Suppressor macrophage (primary cell): ENCODE measurements at regions not wholly inside any gene's neighbourhood (a gene's known extent, or its start where the extent isn't known, plus 50 kb on each side); places are given as distances from the start of the nearest gene placed in this dataset.
"Not testable (repeated sequence)": the region's sequence is repeated elsewhere in the genome, so short reads cannot be mapped to it uniquely, and the experiment has no call there.

ENCODE experiments used
- DNase-seq, 4 experiments: peaks; one replicate each; pipeline ENCODE4 v3.0.0-alpha.2; 2020 to 2022

DNA sequence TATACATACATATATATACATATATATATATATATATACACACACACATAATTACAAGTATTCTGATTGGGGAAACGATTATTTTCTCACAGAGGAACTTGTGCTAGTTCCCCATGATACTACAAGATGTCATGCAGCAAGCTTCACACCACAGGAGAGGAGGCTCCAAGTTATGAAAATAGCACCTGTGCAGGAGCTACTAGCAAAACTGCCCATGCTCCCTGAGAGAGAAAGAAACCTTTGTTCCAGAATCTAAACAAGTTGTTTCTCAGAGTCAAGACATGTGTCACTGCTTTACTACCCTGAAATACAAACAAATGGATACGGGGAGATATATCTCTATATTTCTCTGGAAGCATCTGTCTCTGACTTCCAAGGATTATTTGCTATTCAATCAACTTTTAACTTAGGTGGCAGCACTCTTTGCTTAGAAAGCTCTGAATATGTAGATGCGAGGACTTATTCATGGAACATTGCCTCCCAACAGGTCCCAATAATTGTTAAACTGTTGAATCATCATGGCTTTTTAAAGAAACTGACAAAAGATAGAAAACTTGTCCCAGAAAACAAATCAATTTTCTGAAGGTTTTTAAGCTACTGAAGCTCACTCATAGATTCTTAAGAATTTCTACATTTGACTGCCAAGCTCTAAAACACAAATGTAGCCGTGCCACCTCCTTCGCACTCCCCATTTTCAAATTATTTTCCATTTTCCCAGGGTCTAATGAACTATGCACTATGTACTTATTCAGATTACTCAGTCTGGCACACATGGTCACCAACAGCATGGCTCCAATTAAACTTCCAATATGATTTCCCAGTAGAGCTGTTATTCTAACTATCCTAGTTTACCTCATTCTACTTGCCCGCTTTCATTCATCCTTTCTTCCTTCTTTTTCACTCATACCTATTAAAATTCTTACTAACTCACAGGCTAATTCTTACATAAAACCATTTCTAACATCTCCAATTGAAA, 929.1 kb downstream of the LTN1 start:
- no peak for DNase-seq

GRCh38 chr21:28052956-28053355, 939.7 kb downstream of the LTN1 start:
- not testable (repeated sequence) for DNase-seq

GRCh38 chr21:28051649-28052048, 941.0 kb downstream of the LTN1 start:
- peak; percentile 3 to 47 (median 34) for DNase-seq

GRCh38 chr21:28035692-28036091, 957.0 kb downstream of the LTN1 start:
- DNase-seq, result not testable (repeated sequence)

DNA sequence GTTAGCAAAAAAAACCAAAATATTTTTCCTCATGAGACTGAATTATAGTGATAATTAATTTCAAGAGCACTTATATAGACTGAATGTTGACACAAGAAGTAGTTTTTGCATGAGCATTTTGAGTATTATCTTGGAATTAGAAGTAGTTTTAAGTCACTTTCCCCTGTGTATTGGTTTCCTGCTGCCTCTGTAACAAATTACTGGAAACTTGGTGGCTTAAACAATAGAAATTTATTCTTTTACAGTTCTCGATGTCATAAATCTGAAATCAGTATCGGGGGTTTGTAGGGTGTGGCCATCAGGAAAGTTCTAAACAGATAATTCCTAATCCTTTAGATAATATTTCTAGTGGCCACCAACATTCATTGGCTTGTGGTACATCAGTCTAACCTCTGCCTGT, 957.8 kb downstream of the LTN1 start:
- not testable (repeated sequence) for DNase-seq

- not testable (repeated sequence) for DNase-seq
Observed at GRCh38 chr21:28034334-28034733, 958.3 kb downstream of the LTN1 start.

- not testable (repeated sequence) for DNase-seq
Observed at GRCh38 chr21:28032652-28033051, 960.0 kb downstream of the LTN1 start.

GRCh38 chr21:28031066-28031465, 961.6 kb downstream of the LTN1 start:
- DNase-seq, result not testable (repeated sequence)

GRCh38 chr21:28025111-28025510, 967.6 kb downstream of the LTN1 start:
- no peak for DNase-seq

GRCh38 chr21:28018741-28019669, 973.7 kb downstream of the LTN1 start:
- DNase-seq, result no peak

DNA sequence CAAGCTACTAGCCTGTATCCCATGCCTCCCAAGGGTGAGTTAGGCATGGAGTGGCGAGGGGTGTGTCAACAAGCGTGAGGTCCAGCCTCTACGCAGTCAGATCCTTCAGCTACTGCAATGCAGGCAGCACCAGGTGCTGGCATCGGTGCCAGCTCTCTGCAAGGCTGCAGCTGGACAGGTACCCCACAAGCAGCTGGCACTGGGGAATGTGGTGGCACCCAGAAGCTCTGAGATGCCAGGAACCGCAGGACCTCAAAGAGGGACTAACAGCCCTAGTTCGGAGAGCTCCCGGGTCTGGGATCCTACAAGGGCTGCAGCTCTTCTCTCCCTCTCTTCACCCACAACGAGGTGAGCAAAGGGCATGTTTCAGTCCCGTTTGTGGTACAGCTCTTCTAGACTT, 974.5 kb downstream of the LTN1 start:
- no peak for DNase-seq

DNA sequence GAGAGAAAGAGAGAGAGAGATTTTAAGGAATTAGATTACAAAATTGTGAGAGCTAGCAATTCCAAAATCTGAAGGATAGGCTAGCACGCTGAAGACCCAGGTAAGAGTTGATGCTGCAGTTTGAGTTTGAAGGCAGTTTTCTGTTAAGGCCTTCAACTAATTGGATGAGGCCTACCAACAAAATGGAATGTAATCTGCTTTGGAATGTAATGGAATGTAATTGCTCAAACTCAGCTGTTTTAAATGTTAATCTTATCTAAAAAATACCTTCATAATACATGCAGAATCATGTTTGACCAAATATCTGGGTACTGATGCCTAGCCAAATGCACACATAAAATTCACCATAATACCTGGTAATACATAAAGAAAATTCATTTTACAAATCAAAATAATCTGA, 976.1 kb downstream of the LTN1 start:
- DNase-seq, result no peak

DNA sequence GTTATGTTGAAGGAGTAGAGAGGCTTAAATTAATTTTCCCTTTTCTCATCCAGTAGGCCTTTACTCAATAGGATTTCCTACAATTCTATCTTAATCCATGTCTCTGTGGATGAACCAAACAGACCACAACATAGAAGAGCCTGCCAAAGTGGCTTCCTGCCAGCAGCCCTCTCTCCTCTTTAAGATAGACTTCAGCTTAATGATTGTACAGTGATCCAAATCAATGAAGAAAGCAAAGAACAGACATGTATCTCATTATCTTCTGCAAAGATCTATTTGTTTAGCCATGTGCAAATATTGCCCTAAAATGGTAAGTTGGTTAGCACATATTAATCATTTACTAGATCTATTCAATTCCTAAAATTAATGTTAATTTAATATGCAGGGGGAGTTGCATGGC, 979.6 kb downstream of the LTN1 start:
- DNase-seq, result not testable (repeated sequence)

GRCh38 chr21:28011970-28012369, 980.7 kb downstream of the LTN1 start:
- not testable (repeated sequence) for DNase-seq

DNA sequence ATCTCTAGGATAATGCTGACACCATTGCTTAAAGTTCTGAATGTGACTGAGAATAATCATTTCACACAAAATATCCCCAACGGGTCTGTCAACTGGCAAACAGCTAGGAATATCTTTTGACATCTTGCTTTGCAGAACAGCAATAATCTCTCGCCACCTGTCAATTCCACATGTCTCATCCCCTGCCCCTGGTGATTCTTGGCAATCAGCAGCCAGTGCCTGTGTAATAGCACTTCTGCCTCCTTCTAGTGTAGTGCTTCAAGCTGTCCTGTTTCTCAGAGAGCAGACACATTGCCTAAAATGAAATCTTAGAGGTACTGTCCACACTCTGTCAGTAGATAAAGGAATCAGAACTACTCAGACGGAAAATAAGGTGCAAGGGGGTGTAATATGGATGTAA, 984.4 kb downstream of the LTN1 start:
- not testable (repeated sequence) for DNase-seq

GRCh38 chr21:28003627-28004026, 989.0 kb downstream of the LTN1 start:
- DNase-seq, result not testable (repeated sequence)

DNA sequence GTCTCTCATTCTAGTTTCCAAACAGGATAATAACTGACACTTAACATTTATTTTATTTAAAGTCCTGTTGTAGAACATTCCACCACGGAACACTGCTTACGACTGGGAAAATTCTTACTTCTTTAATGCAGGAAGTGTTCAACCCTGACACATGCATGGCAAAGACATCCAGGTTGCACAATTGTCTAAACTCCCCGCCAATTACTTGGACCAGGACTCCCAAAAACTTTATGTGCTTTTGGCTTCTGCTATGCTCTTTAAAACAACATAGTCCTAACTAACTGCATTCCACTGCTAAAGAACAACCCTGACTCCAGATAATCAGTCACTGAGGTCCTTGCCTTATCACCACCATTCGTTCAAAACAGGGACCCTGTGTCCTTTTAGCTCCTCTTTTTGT, 995.8 kb downstream of the LTN1 start:
- DNase-seq, result not testable (repeated sequence)

DNA sequence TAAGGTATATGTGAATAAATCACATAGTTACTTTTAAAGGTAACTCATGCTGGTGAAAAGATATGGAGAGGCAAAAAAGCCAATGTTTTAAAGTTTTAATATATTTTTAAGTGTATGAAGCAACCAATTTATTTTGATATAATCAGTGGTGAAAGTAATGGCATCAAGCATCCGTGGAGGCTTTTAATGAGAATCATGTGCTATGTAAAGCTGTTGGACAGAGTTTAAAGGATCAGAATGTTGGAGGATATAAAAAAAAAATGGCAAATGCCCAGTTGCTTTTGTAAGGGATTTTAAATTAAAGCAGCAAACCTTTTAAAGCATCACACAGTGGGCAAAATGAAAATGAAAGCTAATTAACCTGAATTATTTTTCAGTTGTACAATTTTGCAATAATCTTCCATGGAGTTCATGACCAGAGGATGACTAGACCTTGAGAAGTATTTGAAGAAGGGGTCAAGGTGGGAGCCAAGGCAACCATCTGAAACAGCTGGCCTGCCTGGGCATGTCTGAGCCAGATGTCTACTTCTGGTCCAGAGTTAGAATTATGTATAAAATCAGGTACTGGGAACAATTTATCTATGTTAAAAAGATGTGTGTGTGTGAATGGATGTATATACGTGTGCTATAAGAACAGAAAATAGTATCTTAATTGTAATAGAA, 1007.9 kb downstream of the LTN1 start:
- not testable (repeated sequence) for DNase-seq

GRCh38 chr21:27979446-27979845, 1012.6 kb upstream of the ADAMTS5 start:
- not testable (repeated sequence) for DNase-seq

- DNase-seq, result no peak
Observed at GRCh38 chr21:27975514-27975913, 1008.6 kb upstream of the ADAMTS5 start.

DNA sequence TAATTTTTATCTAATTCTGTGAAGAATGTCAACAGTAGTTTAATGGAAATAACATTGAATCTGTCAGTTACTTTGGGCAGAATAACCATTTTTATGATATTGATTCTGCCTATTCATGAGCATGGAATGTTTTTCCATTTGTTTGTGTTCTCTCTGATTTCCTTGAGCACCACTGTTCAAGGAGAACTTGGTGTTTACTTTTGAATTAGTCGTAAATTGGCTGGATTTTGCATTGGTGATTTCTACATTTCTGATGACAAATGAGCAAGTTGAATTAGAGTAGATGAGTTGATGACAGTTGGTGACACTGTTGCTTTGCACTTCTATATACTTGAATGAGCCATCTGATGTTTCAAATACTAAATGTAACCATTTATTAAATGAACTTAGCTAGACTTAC, 1007.3 kb upstream of the ADAMTS5 start:
- DNase-seq, result not testable (repeated sequence)

GRCh38 chr21:27968240-27968639, 1001.4 kb upstream of the ADAMTS5 start:
- DNase-seq, result not testable (repeated sequence)
